ENCODE measurements at regions not wholly inside any gene's neighbourhood (a gene's known extent, or its start where the extent isn't known, plus 50 kb on each side); places are given as distances from the start of the nearest gene placed in this dataset.

DNA sequence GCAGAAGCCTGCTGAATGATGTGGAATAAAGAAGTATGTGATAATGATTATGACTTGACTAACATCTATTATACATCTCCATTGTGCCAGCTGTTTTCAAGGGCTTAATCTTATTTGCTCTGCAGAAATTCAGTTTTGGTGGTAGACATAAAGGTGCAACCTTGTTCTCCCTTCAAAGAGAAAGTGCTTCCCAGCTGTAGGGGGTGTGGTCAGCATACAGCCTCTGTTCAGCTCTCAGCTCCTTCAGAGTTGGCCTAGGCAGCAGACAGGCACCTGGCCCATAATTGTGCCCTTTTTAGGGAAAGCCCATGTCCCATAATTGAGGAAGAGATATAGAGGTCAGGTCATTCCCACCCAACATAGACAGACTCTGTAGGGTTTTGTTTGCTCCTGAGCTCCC, 104.3 kb upstream of the EOMES start:
- CTCF ChIA-PET: no interaction called here
- no peak for DNase-seq (ENCODE audit: low spot score)
- POLR2A ChIA-PET (ENCODE audit: low non-redundant PET): no interaction called here
- no peak overlapping the region for H3K27ac ChIP-seq
- TF ChIP-seq, protein P1, sequence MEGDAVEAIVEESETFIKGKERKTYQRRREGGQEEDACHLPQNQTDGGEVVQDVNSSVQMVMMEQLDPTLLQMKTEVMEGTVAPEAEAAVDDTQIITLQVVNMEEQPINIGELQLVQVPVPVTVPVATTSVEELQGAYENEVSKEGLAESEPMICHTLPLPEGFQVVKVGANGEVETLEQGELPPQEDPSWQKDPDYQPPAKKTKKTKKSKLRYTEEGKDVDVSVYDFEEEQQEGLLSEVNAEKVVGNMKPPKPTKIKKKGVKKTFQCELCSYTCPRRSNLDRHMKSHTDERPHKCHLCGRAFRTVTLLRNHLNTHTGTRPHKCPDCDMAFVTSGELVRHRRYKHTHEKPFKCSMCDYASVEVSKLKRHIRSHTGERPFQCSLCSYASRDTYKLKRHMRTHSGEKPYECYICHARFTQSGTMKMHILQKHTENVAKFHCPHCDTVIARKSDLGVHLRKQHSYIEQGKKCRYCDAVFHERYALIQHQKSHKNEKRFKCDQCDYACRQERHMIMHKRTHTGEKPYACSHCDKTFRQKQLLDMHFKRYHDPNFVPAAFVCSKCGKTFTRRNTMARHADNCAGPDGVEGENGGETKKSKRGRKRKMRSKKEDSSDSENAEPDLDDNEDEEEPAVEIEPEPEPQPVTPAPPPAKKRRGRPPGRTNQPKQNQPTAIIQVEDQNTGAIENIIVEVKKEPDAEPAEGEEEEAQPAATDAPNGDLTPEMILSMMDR (conservative IDR thresholded peaks at IDR 0.05; ENCODE audit: low read depth): no peak

DNA sequence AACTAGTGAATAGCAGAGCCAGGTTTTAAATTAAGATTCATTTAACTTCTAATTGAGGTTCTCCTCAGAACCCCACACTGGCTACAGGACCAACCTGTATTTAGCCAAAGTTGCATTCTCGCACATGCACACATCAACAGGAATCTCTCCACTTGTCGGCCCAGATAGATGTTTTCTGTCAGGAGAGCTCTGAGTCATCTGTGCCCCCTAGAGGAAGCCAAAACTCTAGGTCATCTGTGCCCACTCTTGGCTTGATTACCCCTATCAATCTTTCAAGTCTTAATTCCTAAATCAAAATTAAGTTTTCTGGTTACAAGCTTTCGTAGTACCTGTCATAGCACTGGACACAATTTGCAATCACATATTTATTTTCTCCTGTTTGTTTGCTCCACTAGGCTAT, 104.9 kb upstream of the EOMES start:
- POLR2A ChIA-PET (ENCODE audit: low non-redundant PET): no interaction called here
- H3K27ac ChIP-seq: no peak overlapping the region
- TF ChIP-seq, protein P1 (conservative IDR thresholded peaks at IDR 0.05; ENCODE audit: low read depth): no peak
- DNase-seq (ENCODE audit: low spot score): no peak
- CTCF ChIA-PET: interaction anchor here (1.5 kb wide), 1 partner anchor 105 kb away, joined by 3 read pairs; the partner anchor contains the start of gene EOMES

DNA sequence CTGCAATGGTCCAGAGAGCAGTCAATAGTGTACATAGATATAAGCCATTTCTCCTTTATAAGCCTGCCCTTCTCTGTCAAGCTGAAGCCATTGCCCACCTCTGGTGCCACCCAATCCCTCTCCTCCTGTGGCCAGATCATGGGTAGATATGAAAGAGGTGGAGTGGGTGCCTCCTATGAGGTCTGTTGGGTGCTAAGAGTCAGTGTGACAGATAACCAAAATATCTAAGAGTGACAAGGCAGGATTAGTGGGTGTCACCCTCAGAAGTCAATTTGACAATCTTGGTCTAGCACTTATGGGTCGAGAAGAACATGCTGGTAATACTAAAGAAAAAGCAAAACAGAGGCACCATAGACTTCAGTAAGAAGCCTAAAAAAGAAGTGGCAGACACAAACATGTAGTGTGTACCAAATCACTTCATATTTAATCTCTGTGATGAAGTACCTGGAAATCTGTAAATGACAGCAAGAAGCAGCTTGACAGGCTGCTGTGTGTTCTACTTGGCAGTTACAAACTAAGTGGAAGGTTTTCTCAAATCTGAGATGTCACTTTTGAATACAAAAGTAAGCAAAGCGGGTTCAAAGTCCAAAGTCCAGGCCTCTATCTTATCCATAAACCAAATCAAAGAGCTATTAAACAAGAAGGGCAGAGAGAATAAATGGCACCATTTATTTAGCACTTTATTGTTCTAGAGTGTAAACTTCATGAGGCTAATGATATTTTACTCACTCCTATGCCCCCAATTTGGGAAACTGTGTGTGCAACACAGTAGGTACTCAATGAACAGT, 118.9 kb upstream of the EOMES start:
- ChIA-PET POLR2A (ENCODE audit: low non-redundant PET) (no interaction called here), CTCF (no interaction called here)
- no peak for DNase-seq (ENCODE audit: low spot score)
- H3K27ac ChIP-seq: no peak overlapping the region
- TF ChIP-seq, protein P1 (conservative IDR thresholded peaks at IDR 0.05; ENCODE audit: low read depth): no peak

DNA sequence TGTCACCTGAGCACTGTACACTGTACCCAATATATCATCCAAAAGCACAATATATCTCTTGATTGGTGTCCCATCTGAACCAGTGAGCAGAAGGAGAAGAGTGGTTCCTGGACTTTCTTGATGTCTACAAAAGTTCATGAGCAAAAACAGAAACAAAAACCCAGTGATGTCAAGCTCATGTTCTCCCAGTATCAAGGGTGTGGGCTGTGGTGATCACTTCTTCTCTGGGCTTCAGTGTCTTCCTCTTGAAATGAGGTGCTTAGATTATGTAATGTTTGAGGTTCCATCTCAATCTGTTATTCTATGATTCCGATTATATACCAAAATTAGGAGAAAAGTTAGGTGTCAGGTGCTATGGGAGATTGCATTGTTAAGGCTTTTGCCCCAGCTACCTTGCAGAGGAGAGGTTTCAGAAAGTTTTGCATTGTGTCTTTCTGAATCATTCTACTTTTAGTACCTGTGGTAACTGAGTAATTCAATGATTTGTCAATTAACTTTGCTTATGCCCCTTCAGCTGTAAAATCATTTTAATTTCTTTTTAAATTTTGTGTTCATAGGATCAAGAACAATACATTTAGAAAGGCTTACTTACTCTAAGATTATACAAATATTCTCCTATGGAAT, 122.0 kb upstream of the EOMES start:
- POLR2A ChIA-PET (ENCODE audit: low non-redundant PET): no interaction called here
- CTCF ChIA-PET: no interaction called here
- TF ChIP-seq, protein P1 (conservative IDR thresholded peaks at IDR 0.05; ENCODE audit: low read depth): no peak
- DNase-seq (ENCODE audit: low spot score): no peak
- no peak overlapping the region for H3K27ac ChIP-seq

DNA sequence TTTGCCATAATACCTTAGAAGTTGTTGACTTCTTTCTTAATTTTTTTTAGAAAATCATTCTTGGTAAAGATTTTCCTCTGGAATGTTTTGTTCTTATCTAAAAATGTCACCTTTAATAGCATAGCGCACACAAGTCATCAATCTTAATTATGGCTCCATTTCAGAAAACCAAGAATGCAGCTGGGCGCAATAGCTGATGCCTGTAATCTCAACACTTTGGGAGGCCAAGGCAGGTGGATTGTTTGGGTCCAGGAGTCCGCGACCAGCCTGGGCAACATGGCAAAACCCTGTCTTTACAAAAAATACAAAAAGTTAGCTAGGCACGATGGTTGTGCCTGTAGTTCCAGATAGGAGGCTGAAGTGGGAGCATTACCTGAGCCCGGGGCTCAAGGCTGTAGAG, 125.6 kb upstream of the EOMES start:
- no peak for DNase-seq (ENCODE audit: low spot score)
- TF ChIP-seq, protein P1 (conservative IDR thresholded peaks at IDR 0.05; ENCODE audit: low read depth): no peak
- ChIA-PET POLR2A (ENCODE audit: low non-redundant PET) (no interaction called here), CTCF (no interaction called here)
- H3K27ac ChIP-seq: no peak overlapping the region

DNA sequence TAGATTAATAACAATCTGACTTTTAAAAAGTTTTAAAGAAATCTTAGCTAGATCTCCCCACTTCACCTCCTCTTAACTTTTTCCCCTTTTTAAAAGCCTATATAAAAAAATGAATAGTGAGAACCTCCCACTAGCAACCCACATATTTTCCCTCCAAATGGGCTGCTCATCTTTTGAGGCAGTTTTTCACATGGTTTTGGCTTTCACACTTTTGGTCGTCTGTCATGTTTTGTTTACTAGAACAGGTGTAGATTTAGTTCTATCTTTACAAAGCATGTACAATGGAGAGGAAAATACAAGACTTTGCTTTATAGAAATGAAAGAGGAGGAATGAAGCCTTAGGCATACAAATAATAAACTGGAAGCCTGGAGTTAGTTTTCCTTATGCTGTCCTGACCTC, 126.7 kb upstream of the EOMES start:
- ChIA-PET POLR2A (ENCODE audit: low non-redundant PET) (interaction anchor here (0.6 kb wide), 1 partner anchor 19 kb away, joined by 7 read pairs; no protein-coding TSS in a partner anchor), CTCF (no interaction called here)
- no peak for DNase-seq (ENCODE audit: low spot score)

More for the DNA sequence above, 126.7 kb upstream of the EOMES start:
- TF ChIP-seq, protein P1 (conservative IDR thresholded peaks at IDR 0.05; ENCODE audit: low read depth): no peak
- H3K27ac ChIP-seq: no peak overlapping the region

Measured in RWPE1 (cell line).